ENCODE measurements at regions not wholly inside any gene's neighbourhood (a gene's known extent, or its start where the extent isn't known, plus 50 kb on each side); places are given as distances from the start of the nearest gene placed in this dataset.
A peak's percentile ranks its signal among the peaks of the same experiment; 100 is the strongest.
"Not testable (repeated sequence)": the region's sequence is repeated elsewhere in the genome, so short reads cannot be mapped to it uniquely, and the experiment has no call there.

DNA sequence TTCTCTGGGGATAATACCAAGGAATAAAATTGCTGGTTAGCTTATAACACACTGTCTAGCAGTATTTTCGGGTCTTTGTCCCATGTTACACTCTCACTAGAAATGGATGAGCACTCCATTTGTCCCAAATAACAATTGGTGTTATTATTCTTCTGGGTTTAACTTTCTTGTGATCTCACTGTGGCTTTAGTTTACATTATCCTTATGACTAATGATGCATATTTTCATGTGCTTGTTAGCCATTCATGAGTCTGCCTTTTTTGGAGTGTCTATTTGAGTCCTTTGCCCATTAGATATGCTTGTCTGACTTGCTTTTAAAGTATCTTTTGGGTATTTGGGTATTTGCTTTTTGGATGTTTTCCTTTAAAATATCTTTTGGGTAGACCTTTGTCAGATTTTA lies 372.9 kb upstream of the TENM3 start:
- H3K27me3 ChIP-seq (ENCODE audit: control insufficient read depth, insufficient read depth, low read length) = no peaks in the 10 kb centered on the region
- no peaks in the 10 kb centered on the region for H3K36me3 ChIP-seq (ENCODE audit: control insufficient read depth, insufficient read depth, low read length)
- no peak overlapping the region for H3K27ac ChIP-seq (ENCODE audit: low read depth, low read length)
- DNase-seq (ENCODE audit: low read depth in 4 of 6, low spot score in 6 of 6) = no peak
- no peak overlapping the region for H3K4me3 ChIP-seq (ENCODE audit: low read depth, low read length)
- no peaks in the 10 kb centered on the region for H3K9me3 ChIP-seq (ENCODE audit: control insufficient read depth, insufficient read depth, low read length)
- WGBS (ENCODE audit: insufficient coverage) = no CpG with 5 or more reads among the region's 1 CpG
- no peaks in the 10 kb centered on the region for H3K4me1 ChIP-seq (ENCODE audit: control insufficient read depth, insufficient read depth, low read length)

DNA sequence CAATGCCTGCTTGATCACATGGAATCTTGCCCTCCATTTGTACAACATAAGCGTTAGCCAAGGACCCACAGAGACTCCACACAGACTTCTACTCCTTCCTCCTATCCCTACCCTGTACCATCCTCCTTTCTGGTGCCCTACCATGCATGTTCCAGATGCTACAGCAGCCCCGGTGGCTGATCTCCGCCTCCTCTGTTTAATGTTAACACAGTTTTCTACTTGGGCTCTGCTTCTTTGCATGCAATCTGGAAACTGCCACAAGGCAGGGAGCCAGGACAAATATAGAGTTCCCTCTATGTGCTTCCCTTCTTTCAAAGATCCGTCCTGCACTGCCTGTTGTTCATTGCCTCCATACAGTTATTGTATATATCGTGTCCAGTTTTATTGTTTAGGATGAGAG lies 368.6 kb upstream of the TENM3 start:
- Histone ChIP-seq H3K4me3 (ENCODE audit: low read depth, low read length) (no peak overlapping the region), H3K27me3 (ENCODE audit: control insufficient read depth, insufficient read depth, low read length) (no peaks in the 10 kb centered on the region), H3K4me1 (ENCODE audit: control insufficient read depth, insufficient read depth, low read length) (no peaks in the 10 kb centered on the region), H3K27ac (ENCODE audit: low read depth, low read length) (no peak overlapping the region), H3K36me3 (ENCODE audit: control insufficient read depth, insufficient read depth, low read length) (no peaks in the 10 kb centered on the region), H3K9me3 (ENCODE audit: control insufficient read depth, insufficient read depth, low read length) (no peaks in the 10 kb centered on the region)
- DNase-seq (ENCODE audit: low read depth in 4 of 6, low spot score in 6 of 6) = peak in 1 of 6 donors; percentile 64
- 39% methylated on average over 3 of the region's 5 CpGs for WGBS (ENCODE audit: insufficient coverage)

DNA sequence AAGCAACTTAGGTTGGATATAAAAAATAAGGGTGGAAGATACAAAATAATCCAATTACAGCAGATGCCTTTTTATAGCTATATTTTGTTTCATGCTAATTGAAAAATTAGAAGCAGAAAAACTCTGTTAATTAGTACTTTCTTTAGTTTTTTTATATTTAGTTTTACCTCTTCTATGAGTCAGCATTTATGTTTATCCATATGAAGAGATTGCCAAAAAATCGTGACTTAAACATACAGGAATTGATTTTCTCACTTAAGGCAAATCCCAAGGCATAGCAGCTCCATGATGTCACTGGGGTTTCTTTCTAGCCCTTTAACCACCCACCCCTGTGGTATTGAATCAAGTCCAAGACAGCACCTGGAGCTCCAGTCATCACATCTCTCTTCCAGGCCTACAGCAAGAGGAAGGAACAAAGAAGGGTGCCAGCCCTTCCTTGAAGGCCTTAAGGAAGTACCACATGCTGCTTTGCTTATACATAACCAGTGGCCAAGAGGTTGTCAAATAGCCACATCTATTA lies 365.8 kb upstream of the TENM3 start:
- H3K9me3 ChIP-seq (ENCODE audit: control insufficient read depth, insufficient read depth, low read length) = no peaks in the 10 kb centered on the region
- H3K36me3 ChIP-seq (ENCODE audit: control insufficient read depth, insufficient read depth, low read length) = no peaks in the 10 kb centered on the region
- H3K4me1 ChIP-seq (ENCODE audit: control insufficient read depth, insufficient read depth, low read length) = no peaks in the 10 kb centered on the region
- no peaks in the 10 kb centered on the region for H3K27me3 ChIP-seq (ENCODE audit: control insufficient read depth, insufficient read depth, low read length)
- H3K27ac ChIP-seq (ENCODE audit: low read depth, low read length) = no peak overlapping the region
- DNase-seq (ENCODE audit: low read depth in 4 of 6, low spot score in 6 of 6) = no peak
- no CpG with 5 or more reads among the region's 1 CpG for WGBS (ENCODE audit: insufficient coverage)
- no peak overlapping the region for H3K4me3 ChIP-seq (ENCODE audit: low read depth, low read length)

DNA sequence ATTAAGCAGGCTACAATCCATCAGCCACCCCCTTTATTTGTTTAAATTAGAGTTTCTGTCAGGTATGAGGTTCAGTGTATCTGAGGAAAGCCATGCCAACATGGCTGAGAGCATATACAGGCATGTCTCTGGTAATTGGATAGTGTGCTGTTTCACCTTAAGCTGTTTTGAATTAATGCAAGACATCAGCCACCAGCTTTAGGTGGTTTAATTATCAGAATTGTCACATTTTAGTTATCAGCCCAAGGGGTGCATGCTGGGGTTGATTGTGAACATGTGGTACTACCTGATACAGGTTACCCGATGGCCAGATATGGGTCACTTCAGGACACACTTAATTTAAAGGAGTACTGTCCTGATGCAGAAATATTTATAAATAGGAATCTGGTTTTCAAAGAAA lies 353.2 kb upstream of the TENM3 start:
- Histone ChIP-seq H3K27me3 (ENCODE audit: control insufficient read depth, insufficient read depth, low read length) (no peaks in the 10 kb centered on the region), H3K4me3 (ENCODE audit: low read depth, low read length) (no peak overlapping the region), H3K4me1 (ENCODE audit: control insufficient read depth, insufficient read depth, low read length) (no peaks in the 10 kb centered on the region), H3K36me3 (ENCODE audit: control insufficient read depth, insufficient read depth, low read length) (no peaks in the 10 kb centered on the region), H3K27ac (ENCODE audit: low read depth, low read length) (no peak overlapping the region), H3K9me3 (ENCODE audit: control insufficient read depth, insufficient read depth, low read length) (no peaks in the 10 kb centered on the region)
- WGBS (ENCODE audit: insufficient coverage) = no CpG with 5 or more reads among the region's 1 CpG
- no peak for DNase-seq (ENCODE audit: low read depth in 4 of 6, low spot score in 6 of 6)

DNA sequence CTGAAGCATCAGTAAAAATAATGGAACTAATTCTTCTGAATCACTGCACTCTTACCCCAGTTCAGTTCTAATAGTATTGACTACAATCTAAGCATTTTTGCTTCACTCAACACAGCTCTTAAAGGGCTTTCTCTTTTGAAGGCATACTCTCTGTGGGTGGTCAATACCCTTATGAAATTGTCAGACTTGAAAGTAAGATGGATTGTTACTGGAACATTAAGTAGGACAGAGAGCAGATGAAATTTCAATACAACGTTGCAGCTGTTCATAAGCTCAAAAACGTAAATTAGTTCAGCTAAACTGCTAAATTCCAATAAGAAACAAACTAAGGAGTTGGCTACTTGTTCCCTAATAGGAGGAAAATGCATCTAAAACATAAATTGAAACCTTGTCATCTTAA lies 352.3 kb upstream of the TENM3 start:
- Histone ChIP-seq H3K36me3 (ENCODE audit: control insufficient read depth, insufficient read depth, low read length) (no peaks in the 10 kb centered on the region), H3K4me1 (ENCODE audit: control insufficient read depth, insufficient read depth, low read length) (no peaks in the 10 kb centered on the region), H3K27me3 (ENCODE audit: control insufficient read depth, insufficient read depth, low read length) (no peaks in the 10 kb centered on the region), H3K4me3 (ENCODE audit: low read depth, low read length) (no peak overlapping the region), H3K9me3 (ENCODE audit: control insufficient read depth, insufficient read depth, low read length) (no peaks in the 10 kb centered on the region), H3K27ac (ENCODE audit: low read depth, low read length) (no peak overlapping the region)
- DNase-seq (ENCODE audit: low read depth in 4 of 6, low spot score in 6 of 6) = no peak
- no CpG with 5 or more reads among the region's 2 CpGs for WGBS (ENCODE audit: insufficient coverage)

DNA sequence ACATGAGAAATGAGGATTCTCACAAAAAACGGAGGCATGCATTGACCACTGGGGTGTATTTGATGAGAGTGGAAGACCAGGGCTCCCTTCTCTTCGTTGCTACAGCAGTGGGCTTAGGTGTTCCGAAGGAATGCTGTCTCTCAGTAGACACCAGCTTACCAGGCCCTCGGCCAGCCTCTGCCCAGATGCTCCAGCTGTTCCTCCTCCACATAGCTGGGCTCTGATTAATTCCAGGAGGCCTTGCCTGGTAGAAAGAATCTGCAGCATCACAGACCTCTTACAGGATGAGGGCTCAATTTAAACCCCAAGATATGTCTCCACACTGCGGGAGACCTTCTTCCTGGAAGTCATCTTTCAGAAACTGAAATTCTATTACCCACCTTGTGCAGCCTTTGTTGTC lies 346.6 kb upstream of the TENM3 start:
- no peak for DNase-seq (ENCODE audit: low read depth in 4 of 6, low spot score in 6 of 6)
- no peak overlapping the region for H3K4me3 ChIP-seq (ENCODE audit: low read depth, low read length)
- H3K9me3 ChIP-seq (ENCODE audit: control insufficient read depth, insufficient read depth, low read length) = no peaks in the 10 kb centered on the region
- H3K27ac ChIP-seq (ENCODE audit: low read depth, low read length) = no peak overlapping the region
- H3K36me3 ChIP-seq (ENCODE audit: control insufficient read depth, insufficient read depth, low read length) = no peaks in the 10 kb centered on the region
- whole genome bisulfite sequencing (ENCODE audit: insufficient coverage) = 84% methylated on average over 4 of the region's 5 CpGs
- no peaks in the 10 kb centered on the region for H3K4me1 ChIP-seq (ENCODE audit: control insufficient read depth, insufficient read depth, low read length)
- no peaks in the 10 kb centered on the region for H3K27me3 ChIP-seq (ENCODE audit: control insufficient read depth, insufficient read depth, low read length)

DNA sequence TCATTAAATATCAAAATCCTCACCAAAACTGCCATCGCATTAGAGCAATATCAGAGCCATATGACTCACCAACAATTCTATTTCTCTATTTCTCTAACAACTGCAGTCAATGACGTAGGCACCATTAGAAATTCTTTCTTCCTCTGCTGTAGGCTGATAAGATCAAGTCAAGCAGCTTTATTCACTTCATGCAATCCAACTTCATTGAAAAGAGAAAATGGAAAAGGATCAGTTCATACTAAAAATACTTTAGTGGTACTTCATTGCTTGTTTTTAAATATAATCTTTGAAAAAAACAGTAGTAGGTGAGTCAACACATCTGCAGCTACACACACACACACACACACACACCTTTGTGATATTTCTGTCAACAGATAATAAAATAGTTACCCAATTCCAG lies 345.3 kb upstream of the TENM3 start:
- no peak for DNase-seq (ENCODE audit: low read depth in 4 of 6, low spot score in 6 of 6)
- no CpG with 5 or more reads among the region's 2 CpGs for WGBS (ENCODE audit: insufficient coverage)

DNA sequence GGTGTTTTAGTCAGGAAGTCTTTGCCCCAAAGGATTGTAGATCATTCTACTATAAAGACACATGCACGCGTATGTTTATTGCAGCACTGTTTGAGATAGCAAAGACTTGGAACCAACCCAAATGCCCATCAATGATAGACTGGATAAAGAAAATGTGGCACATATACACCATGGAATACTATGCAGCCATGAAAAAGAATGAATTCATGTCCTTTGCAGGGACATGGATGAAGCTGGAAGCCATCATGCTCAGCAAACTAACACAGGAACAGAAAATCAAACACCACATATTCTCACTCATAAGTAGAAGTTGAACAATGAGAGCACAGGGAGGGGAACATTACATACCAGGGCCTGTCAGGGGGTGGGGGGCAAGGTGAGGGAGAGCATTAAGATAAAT lies 340.8 kb upstream of the TENM3 start:
- not testable (repeated sequence) for H3K36me3 ChIP-seq (ENCODE audit: control insufficient read depth, insufficient read depth, low read length); H3K27ac ChIP-seq (ENCODE audit: low read depth, low read length); H3K27me3 ChIP-seq (ENCODE audit: control insufficient read depth, insufficient read depth, low read length); H3K4me3 ChIP-seq (ENCODE audit: low read depth, low read length); H3K9me3 ChIP-seq (ENCODE audit: control insufficient read depth, insufficient read depth, low read length); DNase-seq (ENCODE audit: low read depth in 4 of 6, low spot score in 6 of 6); H3K4me1 ChIP-seq (ENCODE audit: control insufficient read depth, insufficient read depth, low read length)
- no CpG with 5 or more reads among the region's 2 CpGs for WGBS (ENCODE audit: insufficient coverage)

More for the DNA sequence above, 345.3 kb upstream of the TENM3 start:
- Histone ChIP-seq H3K9me3 (ENCODE audit: control insufficient read depth, insufficient read depth, low read length) (no peaks in the 10 kb centered on the region), H3K27me3 (ENCODE audit: control insufficient read depth, insufficient read depth, low read length) (no peaks in the 10 kb centered on the region), H3K36me3 (ENCODE audit: control insufficient read depth, insufficient read depth, low read length) (no peaks in the 10 kb centered on the region), H3K27ac (ENCODE audit: low read depth, low read length) (no peak overlapping the region), H3K4me3 (ENCODE audit: low read depth, low read length) (no peak overlapping the region), H3K4me1 (ENCODE audit: control insufficient read depth, insufficient read depth, low read length) (no peaks in the 10 kb centered on the region)

DNA sequence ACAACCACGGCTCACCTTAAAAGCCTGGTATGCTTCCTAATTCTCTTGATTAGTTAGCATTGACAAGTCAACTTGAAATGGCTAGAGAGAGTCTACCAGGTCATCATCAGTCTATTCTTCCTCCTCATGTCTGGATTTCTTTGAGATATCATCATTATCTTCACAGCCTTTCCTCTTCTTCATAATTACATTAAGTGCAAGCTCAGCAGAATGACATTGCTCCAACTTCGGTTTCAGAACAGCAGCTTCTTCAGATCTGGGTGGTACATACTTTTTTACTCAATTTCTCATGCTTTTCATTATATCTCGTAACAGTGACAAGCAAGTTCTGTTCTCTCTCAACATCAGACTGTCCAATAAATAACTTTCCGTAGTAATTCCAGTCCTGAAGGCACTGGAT lies 337.5 kb upstream of the TENM3 start:
- WGBS (ENCODE audit: insufficient coverage) = 91% methylated on average over 1 of the region's 4 CpGs
- H3K27me3 ChIP-seq (ENCODE audit: control insufficient read depth, insufficient read depth, low read length) = no peaks in the 10 kb centered on the region
- no peak for DNase-seq (ENCODE audit: low read depth in 4 of 6, low spot score in 6 of 6)

DNA sequence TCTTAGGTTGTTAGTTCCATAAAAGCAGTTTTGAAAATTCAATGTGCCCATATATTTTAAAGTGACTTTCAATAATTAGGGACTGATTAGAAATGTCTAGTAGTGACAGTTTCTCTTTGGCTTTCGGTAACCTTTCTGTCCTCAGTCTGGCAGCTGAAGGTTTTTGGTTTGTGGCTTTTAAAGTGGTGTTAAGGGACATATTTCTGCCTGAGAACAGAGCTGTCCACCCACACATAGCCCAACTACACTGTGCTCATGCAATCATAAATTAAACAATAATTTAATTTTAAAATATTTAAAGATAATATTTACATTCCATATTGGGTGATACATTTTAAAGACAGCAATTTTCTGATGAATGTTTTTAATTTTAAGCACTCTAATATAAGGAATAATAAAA lies 335.0 kb upstream of the TENM3 start:
- no peak overlapping the region for H3K4me3 ChIP-seq (ENCODE audit: low read depth, low read length)
- H3K27ac ChIP-seq (ENCODE audit: low read depth, low read length) = no peak overlapping the region
- H3K4me1 ChIP-seq (ENCODE audit: control insufficient read depth, insufficient read depth, low read length) = no peaks in the 10 kb centered on the region
- no peaks in the 10 kb centered on the region for H3K9me3 ChIP-seq (ENCODE audit: control insufficient read depth, insufficient read depth, low read length)
- no CpG with 5 or more reads among the region's 1 CpG for WGBS (ENCODE audit: insufficient coverage)
- DNase-seq (ENCODE audit: low read depth in 4 of 6, low spot score in 6 of 6) = no peak
- no peaks in the 10 kb centered on the region for H3K36me3 ChIP-seq (ENCODE audit: control insufficient read depth, insufficient read depth, low read length)
- no peaks in the 10 kb centered on the region for H3K27me3 ChIP-seq (ENCODE audit: control insufficient read depth, insufficient read depth, low read length)

More for the DNA sequence above, 337.5 kb upstream of the TENM3 start:
- Histone ChIP-seq H3K9me3 (ENCODE audit: control insufficient read depth, insufficient read depth, low read length) (no peaks in the 10 kb centered on the region), H3K4me3 (ENCODE audit: low read depth, low read length) (no peak overlapping the region), H3K4me1 (ENCODE audit: control insufficient read depth, insufficient read depth, low read length) (no peaks in the 10 kb centered on the region), H3K36me3 (ENCODE audit: control insufficient read depth, insufficient read depth, low read length) (no peaks in the 10 kb centered on the region), H3K27ac (ENCODE audit: low read depth, low read length) (no peak overlapping the region)

Measured in spinal cord (tissue), 9 donors.